PC-9 (cell line): ENCODE measurements at regions not wholly inside any gene's neighbourhood (a gene's known extent, or its start where the extent isn't known, plus 50 kb on each side); places are given as distances from the start of the nearest gene placed in this dataset.

Experiments
- EZH2 ChIP-seq: fragments of 200-600 bp; sonication (generic); IDR thresholded peaks from 2 replicates; pipeline ENCODE4 v1.8.0; 2017; ENCODE audit warnings: antibody characterized with exemption, low read depth
- TF ChIP-seq, protein P1 (sequence below): fragments of 200-600 bp; sonication (generic); conservative IDR thresholded peaks from 2 replicates; pipeline ENCODE4 v1.6.1; 2017; ENCODE audit warnings: mixed run types, antibody characterized with exemption, mild to moderate bottlenecking, moderate library complexity

DNA sequence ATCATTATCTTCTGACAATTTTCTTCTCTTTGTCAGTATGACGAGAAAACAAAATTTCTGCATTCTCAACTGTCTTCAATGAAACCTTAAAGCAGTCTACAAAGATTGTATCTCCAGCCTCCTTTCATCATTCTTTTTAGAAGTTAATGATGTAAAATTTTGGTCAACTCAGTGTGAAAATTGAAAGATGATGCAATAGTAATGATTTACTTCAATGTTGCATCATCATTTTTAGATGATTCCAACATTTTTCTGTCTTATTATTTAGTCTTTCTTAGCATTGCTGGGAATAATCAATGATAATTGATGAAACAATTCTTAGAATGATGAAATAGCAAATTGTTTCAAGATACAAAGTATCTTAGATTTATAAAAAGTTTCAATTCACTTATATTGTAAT lies 372.7 kb downstream of the C4orf33 start:
- TF ChIP-seq, protein P1, sequence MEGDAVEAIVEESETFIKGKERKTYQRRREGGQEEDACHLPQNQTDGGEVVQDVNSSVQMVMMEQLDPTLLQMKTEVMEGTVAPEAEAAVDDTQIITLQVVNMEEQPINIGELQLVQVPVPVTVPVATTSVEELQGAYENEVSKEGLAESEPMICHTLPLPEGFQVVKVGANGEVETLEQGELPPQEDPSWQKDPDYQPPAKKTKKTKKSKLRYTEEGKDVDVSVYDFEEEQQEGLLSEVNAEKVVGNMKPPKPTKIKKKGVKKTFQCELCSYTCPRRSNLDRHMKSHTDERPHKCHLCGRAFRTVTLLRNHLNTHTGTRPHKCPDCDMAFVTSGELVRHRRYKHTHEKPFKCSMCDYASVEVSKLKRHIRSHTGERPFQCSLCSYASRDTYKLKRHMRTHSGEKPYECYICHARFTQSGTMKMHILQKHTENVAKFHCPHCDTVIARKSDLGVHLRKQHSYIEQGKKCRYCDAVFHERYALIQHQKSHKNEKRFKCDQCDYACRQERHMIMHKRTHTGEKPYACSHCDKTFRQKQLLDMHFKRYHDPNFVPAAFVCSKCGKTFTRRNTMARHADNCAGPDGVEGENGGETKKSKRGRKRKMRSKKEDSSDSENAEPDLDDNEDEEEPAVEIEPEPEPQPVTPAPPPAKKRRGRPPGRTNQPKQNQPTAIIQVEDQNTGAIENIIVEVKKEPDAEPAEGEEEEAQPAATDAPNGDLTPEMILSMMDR = no peak
- no peak for TF ChIP-seq EZH2
